Omental fat pad (tissue), 3 donors: ENCODE measurements at regions not wholly inside any gene's neighbourhood (a gene's known extent, or its start where the extent isn't known, plus 50 kb on each side); places are given as distances from the start of the nearest gene placed in this dataset.

Experiments
- ATAC-seq: fragments of 150-250 bp; one replicate; pipeline ENCODE4 v1.9.1; 2016; ENCODE audit warnings: mild to moderate bottlenecking, moderate library complexity; ENCODE audit not compliant: low FRiP score
- DNase-seq: peaks from one replicate; pipeline ENCODE4 v3.0.0-alpha.2; 2019; ENCODE audit warnings: low spot score
- CTCF ChIP-seq, 3 donors: fragments of 450-650 bp; IDR thresholded peaks; one replicate each; pipeline ENCODE4 v1.5.1; 2016 to 2017; ENCODE audit warnings: antibody characterized with exemption in 3 of 3, mild to moderate bottlenecking in 3 of 3, moderate library complexity in 2 of 3

DNA sequence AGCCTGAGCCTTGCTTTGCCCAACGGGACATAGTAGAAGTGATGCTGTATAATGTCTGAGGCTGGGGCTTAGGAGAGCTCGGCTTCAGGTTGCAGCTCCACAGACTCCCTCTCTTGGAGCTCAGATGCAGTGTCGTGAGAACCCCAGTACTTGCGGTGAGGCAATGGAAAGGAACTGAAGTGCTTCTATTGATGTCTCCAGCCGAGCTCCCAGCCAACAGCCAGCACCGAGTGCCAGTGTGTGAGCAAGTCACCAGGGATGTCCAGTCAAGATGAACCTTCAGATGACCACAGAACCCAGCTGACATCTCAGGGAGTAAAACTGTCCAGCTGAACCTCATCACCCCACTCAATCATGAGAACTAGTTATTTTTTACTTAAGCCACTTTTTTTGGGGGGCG is 268.1 kb downstream of the IRF8 start:
- no peak for TF ChIP-seq CTCF (IDR thresholded peaks at IDR 0.05)
- DNase-seq = no peak
- ATAC-seq = no peak

GRCh38 chr16:86170720-86171119 is 271.8 kb downstream of the IRF8 start:
- DNase-seq = no peak
- no peak for TF ChIP-seq CTCF (IDR thresholded peaks at IDR 0.05)
- ATAC-seq = no peak

DNA sequence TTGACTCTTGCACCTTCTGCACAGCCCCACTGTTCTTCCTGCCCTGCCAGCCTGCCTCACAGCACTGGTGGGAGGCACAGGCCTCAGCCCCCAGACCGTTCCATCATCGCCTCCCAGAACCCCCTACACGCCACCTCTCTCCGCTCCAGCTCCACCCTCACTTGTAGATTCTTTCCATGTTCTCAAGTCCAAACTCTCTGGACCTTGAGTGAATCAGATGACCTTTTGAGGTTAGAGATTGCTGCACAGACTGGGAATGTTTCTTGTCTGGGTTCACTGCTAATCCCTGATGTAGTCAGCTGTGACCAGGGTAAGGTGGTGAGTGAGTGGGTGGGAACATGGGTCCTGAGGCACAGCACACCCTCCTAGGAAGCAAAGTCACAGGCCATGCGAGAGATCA is 272.4 kb downstream of the IRF8 start:
- ATAC-seq (no peak), DNase-seq (no peak)
- no peak for TF ChIP-seq CTCF (IDR thresholded peaks at IDR 0.05)

GRCh38 chr16:86175816-86176215 is 276.9 kb downstream of the IRF8 start:
- DNase-seq (no peak), ATAC-seq (no peak)
- no peak for TF ChIP-seq CTCF (IDR thresholded peaks at IDR 0.05)

- DNase-seq (no peak), ATAC-seq (no peak)
- TF ChIP-seq CTCF (IDR thresholded peaks at IDR 0.05) = no peak
These were observed 277.5 kb downstream of the IRF8 start for GRCh38 chr16:86176462-86176861.

- no peak for ATAC-seq
- no peak for TF ChIP-seq CTCF (IDR thresholded peaks at IDR 0.05)
- no peak for DNase-seq
These were observed 281.3 kb downstream of the IRF8 start for GRCh38 chr16:86180244-86180643.

GRCh38 chr16:86180780-86181179 is 281.8 kb downstream of the IRF8 start:
- no peak for TF ChIP-seq CTCF (IDR thresholded peaks at IDR 0.05)
- DNase-seq (no peak), ATAC-seq (no peak)
